Small intestine (tissue), 7 donors: ENCODE measurements at regions not wholly inside any gene's neighbourhood (a gene's known extent, or its start where the extent isn't known, plus 50 kb on each side); places are given as distances from the start of the nearest gene placed in this dataset.

ENCODE experiments used
- DNase-seq, 2 donors: peaks; one replicate each; pipeline versions ENCODE4 v3.0.0 to v3.0.0-alpha.2; 2013
- FAIRE-seq: peaks from 2 replicates; lab custom pipeline; 2012; peaks lifted over from hg19 to GRCh38; lab: Jason Lieb, UNC
- H3K27ac ChIP-seq, 3 donors: one replicate each; pipeline ENCODE4 v1.5.1; 2013; ENCODE audit warnings: low read length in 2 of 3, mild to moderate bottlenecking in 2 of 3, control low read depth in 1 of 3, inconsistent platforms in 1 of 3, low read depth in 1 of 3, moderate library complexity in 1 of 3
- H3K27me3 ChIP-seq, 3 donors: one replicate each; pipeline ENCODE4 v1.6.1; 2013; ENCODE audit warnings: low read length in 3 of 3, inconsistent platforms in 1 of 3; ENCODE audit not compliant: control insufficient read depth in 3 of 3, insufficient read depth in 3 of 3
- H3K36me3 ChIP-seq, 3 donors: one replicate each; pipeline ENCODE4 v1.6.1; 2013; ENCODE audit warnings: low read length in 3 of 3, inconsistent platforms in 1 of 3, low read depth in 1 of 3, mild to moderate bottlenecking in 1 of 3, moderate library complexity in 1 of 3; ENCODE audit not compliant: control insufficient read depth in 3 of 3, insufficient read depth in 2 of 3
- H3K4me1 ChIP-seq, 3 donors: one replicate each; pipeline ENCODE4 v1.6.1; 2013; ENCODE audit warnings: low read length in 2 of 3, inconsistent platforms in 1 of 3, low read depth in 1 of 3, mild to moderate bottlenecking in 1 of 3, moderate library complexity in 1 of 3; ENCODE audit not compliant: control insufficient read depth in 3 of 3, insufficient read depth in 2 of 3
- H3K4me3 ChIP-seq, 3 donors: one replicate each; pipeline ENCODE4 v1.5.1; 2013; ENCODE audit warnings: low read length in 3 of 3, control low read depth in 1 of 3, inconsistent platforms in 1 of 3, low read depth in 1 of 3, mild to moderate bottlenecking in 1 of 3, moderate library complexity in 1 of 3
- H3K9me3 ChIP-seq, 2 donors: one replicate each; pipeline ENCODE4 v1.6.1; 2013; ENCODE audit warnings: low read depth in 1 of 2, low read length in 1 of 2; ENCODE audit not compliant: control insufficient read depth in 2 of 2, insufficient read depth in 1 of 2
- WGBS, 3 donors: extraction: QIAGEN DNeasy Blood & Tissue Kit; methylation state at CpG; one replicate each; pipeline ENCODE4 v1.1.7; 2013; 5-methylcytosine and 5-hydroxymethylcytosine counted together
- donor health status: healthy with polysubstance abuse.
- donor health status: control.
- donor health status: control.
- donor health status: Bipolar disorder and iron deficiency.
- donor health status: healthy.

DNA sequence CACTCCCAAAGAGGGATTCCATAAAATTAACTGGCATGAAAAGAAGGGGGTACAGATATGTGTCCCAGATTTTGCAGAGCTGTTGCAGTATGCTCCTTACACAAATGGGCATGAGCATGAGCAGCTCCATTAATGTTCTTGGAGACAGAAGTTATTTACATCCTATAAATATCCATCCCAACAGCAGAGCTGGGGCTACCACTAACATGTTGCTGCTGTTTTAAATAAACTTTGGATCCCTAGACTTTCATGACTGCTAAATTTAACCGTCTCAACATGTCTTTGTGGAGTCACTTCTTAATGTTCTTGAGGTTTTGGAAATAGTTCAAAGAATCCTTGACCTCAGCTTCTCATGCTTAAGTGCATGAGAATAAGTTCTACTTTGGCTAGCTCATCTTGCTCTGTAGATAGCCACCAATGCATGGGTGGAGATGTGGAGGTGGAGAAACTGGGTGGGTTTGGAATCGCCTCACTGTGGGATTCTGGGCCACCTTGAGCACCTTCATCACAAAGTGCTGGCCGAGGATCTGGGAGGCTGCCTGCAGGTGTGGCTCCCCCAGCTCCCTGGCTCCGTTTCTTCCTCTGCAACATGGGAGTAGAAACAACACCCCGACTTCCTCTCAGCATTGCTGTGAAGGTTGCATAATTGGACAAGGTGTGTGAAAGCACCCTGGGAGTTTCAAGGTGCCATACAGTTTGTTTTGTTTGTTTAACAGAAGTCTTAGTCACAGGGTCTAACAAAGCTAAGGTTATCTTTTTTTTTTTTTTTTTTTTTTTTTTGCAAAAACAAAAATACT, 307.2 kb downstream of the MYCN start:
- no peaks in the 10 kb centered on the region for H3K36me3 ChIP-seq
- peak in 1 of 2 donors; percentile 35 for DNase-seq

DNA sequence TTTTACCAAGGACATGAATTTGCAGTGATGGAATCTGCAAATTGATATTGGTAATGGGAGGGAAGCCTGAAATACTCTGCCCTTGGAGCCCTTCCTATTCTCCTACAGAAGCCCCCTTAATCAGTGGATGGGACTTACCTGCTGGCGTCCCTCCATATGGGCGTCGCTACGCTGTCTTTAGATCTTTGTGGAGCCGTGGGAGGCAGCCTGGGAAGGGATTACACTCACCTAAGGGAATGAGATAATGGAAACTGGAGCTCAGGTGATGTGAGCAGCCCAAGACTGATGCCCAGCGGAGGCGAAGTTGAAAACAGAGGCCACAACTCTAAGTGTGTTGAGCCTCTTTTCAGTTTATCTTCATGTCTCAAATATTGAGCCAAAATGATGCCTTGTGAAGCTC, 306.6 kb downstream of the MYCN start:
- peaks cover 0 to 15% (median 0%) of the 10 kb centered on the region in 3 donors for H3K4me1 ChIP-seq
- no peak for FAIRE-seq
- no peaks in the 10 kb centered on the region for H3K9me3 ChIP-seq
- H3K4me3 ChIP-seq: no peak overlapping the region
- H3K36me3 ChIP-seq: no peaks in the 10 kb centered on the region
- WGBS, 3 donors: 85 to 90% (median 90%) methylated on average over 7 of the region's 7 CpGs
- DNase-seq: no peak
- no peak overlapping the region for H3K27ac ChIP-seq
- peaks cover 0 to 5% (median 0%) of the 10 kb centered on the region in 3 donors for H3K27me3 ChIP-seq

More for the DNA sequence above, 307.2 kb downstream of the MYCN start:
- FAIRE-seq: no peak
- WGBS, 3 donors: 53 to 68% (median 60%) methylated on average over 5 of the region's 5 CpGs
- Histone ChIP-seq H3K9me3 (no peaks in the 10 kb centered on the region), H3K4me3 (no peak overlapping the region), H3K4me1 (peaks cover 0 to 15% (median 0%) of the 10 kb centered on the region in 3 donors), H3K27me3 (peaks cover 0 to 5% (median 0%) of the 10 kb centered on the region in 3 donors), H3K27ac (no peak overlapping the region)

DNA sequence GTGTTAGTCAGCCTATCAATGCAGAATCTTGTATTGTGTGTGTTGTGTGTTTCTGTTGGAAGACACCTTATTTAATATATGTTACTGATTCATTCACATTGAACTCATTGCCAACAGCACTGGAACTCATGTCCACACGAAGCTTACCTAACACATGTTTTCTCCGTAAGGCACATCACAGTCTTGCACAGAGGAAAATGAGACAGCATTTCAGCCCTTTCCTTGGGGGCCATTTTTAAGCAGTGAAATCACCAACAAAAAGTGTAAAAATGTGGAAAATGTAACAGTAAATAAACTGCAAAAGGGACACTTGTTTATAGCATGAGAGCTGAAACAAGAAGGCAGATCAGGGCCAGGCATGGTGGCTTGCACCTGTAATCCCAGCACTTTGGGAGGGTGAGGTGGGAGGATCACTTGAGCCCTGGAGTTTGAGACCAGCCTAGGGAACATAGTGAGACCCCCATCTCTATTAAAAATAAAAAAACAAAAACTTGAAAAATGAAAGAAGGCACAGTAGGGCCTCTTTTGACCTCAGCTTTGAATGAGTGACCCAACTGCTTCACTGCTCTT, 306.0 kb downstream of the MYCN start:
- no peak overlapping the region for H3K27ac ChIP-seq
- H3K4me3 ChIP-seq: no peak overlapping the region
- peaks cover 0 to 5% (median 0%) of the 10 kb centered on the region in 3 donors for H3K27me3 ChIP-seq
- DNase-seq (no peak), FAIRE-seq (no peak)
- no peaks in the 10 kb centered on the region for H3K36me3 ChIP-seq
- H3K9me3 ChIP-seq: no peaks in the 10 kb centered on the region
- WGBS, 3 donors: 93 to 98% (median 94%) methylated on average over 2 of the region's 2 CpGs
- peaks cover 0 to 20% (median 0%) of the 10 kb centered on the region in 3 donors for H3K4me1 ChIP-seq

DNA sequence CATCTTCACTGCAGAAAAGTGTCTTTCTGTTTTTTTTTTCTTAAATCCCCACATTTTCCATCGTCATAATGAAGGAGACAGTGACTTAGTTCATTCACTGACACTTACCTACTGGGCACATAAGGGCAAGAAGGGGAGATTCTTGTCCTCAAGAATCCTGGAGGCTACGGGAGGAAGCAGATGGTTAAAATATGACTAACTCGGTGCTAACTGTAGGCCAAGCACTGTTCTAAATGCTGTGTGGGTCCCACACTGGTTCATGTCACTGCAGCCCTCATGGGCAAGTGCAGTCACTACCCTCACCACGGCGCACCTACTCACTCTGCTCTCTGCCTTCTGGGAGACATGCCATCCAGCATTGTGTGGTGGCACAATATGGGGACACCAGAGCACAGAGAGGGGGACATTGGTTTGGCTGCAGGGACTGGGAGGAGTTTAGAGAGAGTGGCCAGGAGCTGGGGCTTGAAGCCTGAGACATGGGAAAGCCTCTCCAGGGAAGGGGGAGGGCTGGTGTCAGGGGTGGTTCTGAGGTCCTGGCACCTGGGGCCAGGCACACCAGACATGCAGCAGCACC, 305.2 kb downstream of the MYCN start:
- Histone ChIP-seq H3K9me3 (no peaks in the 10 kb centered on the region), H3K4me1 (peaks cover 0 to 28% (median 0%) of the 10 kb centered on the region in 3 donors), H3K36me3 (no peaks in the 10 kb centered on the region), H3K27me3 (peaks cover 0 to 5% (median 0%) of the 10 kb centered on the region in 3 donors), H3K4me3 (no peak overlapping the region), H3K27ac (no peak overlapping the region)
- DNase-seq (no peak), FAIRE-seq (no peak)
- 81 to 89% (median 88%) methylated on average over 5 of the region's 5 CpGs for WGBS, 3 donors

DNA sequence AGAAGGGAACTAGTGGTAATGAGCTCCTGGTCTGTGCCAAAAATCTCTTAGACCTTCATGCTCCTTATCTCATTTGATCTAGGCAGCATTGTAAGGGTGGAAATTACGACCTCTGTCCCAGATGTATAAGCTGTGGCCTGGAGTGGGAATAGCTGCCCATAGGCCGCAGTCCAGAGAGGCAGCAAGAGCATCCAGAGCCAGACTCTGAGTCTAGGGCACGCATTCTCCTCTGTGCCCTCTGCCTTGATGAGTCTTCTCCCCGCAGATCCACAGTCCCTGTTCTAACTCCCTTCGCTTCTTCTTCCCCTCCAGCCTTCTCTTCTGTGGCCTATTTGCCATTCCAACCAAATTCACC, 304.6 kb downstream of the MYCN start:
- peaks cover 0 to 2% (median 0%) of the 10 kb centered on the region in 3 donors for H3K27me3 ChIP-seq
- no peaks in the 10 kb centered on the region for H3K36me3 ChIP-seq
- no peak for DNase-seq
- H3K27ac ChIP-seq: peak overlapping the region in 1 of 3 donors; percentile 77
- 89 to 91% (median 90%) methylated on average over 5 of the region's 5 CpGs for WGBS, 3 donors
- no peak overlapping the region for H3K4me3 ChIP-seq
- no peaks in the 10 kb centered on the region for H3K9me3 ChIP-seq
- peaks cover 0 to 34% (median 0%) of the 10 kb centered on the region in 3 donors for H3K4me1 ChIP-seq
- no peak for FAIRE-seq

DNA sequence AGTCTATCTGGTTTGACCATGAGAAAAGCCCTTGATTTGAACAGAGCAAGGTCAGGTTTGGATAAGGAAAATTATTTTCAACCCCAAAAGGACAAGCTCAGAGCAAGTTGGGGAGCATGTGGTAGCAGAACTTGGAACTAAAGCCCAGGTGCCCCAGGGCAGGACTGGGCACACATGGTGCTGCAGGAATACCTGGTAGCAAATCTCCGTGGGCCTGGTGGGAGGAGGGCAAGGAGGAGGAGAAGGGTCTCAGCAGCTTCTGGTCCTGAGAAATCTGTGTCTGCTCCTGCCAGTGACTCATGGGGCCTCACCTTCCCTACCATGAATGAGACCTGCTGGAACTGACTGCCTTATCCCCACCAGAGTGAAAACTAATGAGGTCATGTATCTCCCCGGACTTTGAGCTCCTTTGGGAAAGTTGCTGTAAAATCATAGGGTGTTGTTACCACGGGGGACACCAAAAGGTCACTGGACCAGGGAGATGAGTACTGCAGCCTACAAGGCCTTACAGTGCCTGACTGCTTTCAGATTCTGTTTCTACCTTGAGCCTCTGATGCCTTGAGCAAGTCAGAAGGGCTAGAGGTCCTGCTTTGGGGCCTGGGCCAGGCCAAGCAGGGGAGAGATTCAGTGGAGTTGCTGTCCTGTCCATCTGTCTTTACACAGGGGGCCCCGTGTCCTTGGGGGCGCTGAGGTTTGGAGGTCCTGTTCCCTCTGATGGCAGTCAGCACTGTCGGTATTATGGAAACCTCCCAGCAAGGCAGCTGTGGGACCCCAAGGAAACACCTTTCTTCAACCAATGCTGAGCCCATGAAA, 304.0 kb downstream of the MYCN start:
- no peak for FAIRE-seq

DNA sequence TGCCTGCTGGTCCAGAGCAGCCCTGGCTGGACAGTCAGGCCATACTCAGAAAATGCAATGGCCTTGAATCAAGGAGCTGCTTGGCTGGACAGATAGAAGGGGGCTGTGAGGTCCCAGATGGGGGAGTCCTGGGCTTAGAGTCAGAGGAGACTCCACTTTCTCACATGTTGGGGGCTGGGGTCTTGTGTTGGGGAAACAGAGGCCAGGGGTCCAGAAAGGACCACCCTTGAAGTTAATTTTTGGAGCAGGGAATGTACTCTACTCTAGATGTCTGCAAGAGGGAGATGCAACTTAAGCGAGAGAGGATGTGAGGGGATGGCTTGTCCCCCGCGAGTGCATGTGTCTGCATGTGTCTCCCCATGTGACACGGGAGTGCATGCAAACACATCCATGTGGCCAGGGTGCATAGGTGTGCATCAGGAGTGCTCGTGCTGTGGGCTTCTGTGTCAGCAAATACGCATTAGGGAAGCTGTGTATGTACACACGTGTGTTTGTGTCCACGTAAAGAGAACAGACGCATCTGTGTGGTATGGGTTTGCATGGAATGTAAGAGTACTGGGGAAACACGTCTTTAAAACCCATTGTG, 303.2 kb downstream of the MYCN start:
- Histone ChIP-seq H3K27me3 (peaks cover 0 to 2% (median 0%) of the 10 kb centered on the region in 3 donors), H3K4me3 (no peak overlapping the region), H3K9me3 (no peaks in the 10 kb centered on the region), H3K27ac (no peak overlapping the region), H3K4me1 (peaks cover 0 to 47% (median under 1%) of the 10 kb centered on the region in 3 donors), H3K36me3 (no peaks in the 10 kb centered on the region)
- DNase-seq: no peak
- WGBS, 3 donors: 85 to 93% (median 91%) methylated on average over 10 of the region's 10 CpGs
- FAIRE-seq: no peak

More for the DNA sequence above, 304.0 kb downstream of the MYCN start:
- DNase-seq: peak; percentile 64 to 91
- 53 to 77% (median 68%) methylated on average over 6 of the region's 6 CpGs for WGBS, 3 donors
- Histone ChIP-seq H3K4me3 (no peak overlapping the region), H3K27me3 (peaks cover 0 to 2% (median 0%) of the 10 kb centered on the region in 3 donors), H3K4me1 (peaks cover 0 to 40% (median 0%) of the 10 kb centered on the region in 3 donors), H3K9me3 (no peaks in the 10 kb centered on the region), H3K27ac (peak overlapping the region in 1 of 3 donors; percentile 77), H3K36me3 (no peaks in the 10 kb centered on the region)
